GM21786 (cell line): ENCODE measurements at regions not wholly inside any gene's neighbourhood (a gene's known extent, or its start where the extent isn't known, plus 50 kb on each side); places are given as distances from the start of the nearest gene placed in this dataset.

ENCODE experiments used
- ATAC-seq: cut with Tn5 transposase; IDR thresholded peaks from one replicate; pipeline ENCODE4 v1.9.1; 2021; ENCODE audit not compliant: unreplicated experiment

- peak; percentile 78 for ATAC-seq
These were observed 63.2 kb upstream of the TNIP3 start for GRCh38 chr4:121227341-121227792.

GRCh38 chr4:121226362-121226761, 62.2 kb upstream of the TNIP3 start:
- no peak for ATAC-seq

- no peak for ATAC-seq
These were observed 57.5 kb upstream of the TNIP3 start for GRCh38 chr4:121221608-121222007.

- ATAC-seq = no peak
These were observed 57.1 kb upstream of the TNIP3 start for GRCh38 chr4:121221201-121221600.

GRCh38 chr4:121220698-121221097, 56.6 kb upstream of the TNIP3 start:
- ATAC-seq = no peak

- no peak for ATAC-seq
These were observed 55.1 kb upstream of the TNIP3 start for GRCh38 chr4:121219227-121219626.

- ATAC-seq = no peak
These were observed 53.2 kb upstream of the TNIP3 start for GRCh38 chr4:121217351-121217750.

GRCh38 chr4:121216461-121216860, 52.3 kb upstream of the TNIP3 start:
- ATAC-seq = no peak

- ATAC-seq = no peak
These were observed 49.8 kb upstream of the TNIP3 start for GRCh38 chr4:121213940-121214339.
